Sciatic nerve (tissue), 2 donors: ENCODE measurements at regions not wholly inside any gene's neighbourhood (a gene's known extent, or its start where the extent isn't known, plus 50 kb on each side); places are given as distances from the start of the nearest gene placed in this dataset.
A peak's percentile ranks its signal among the peaks of the same experiment; 100 is the strongest.
"Not testable (repeated sequence)": the region's sequence is repeated elsewhere in the genome, so short reads cannot be mapped to it uniquely, and the experiment has no call there.

Experiments
- ATAC-seq: fragments of 200-7000 bp; cut with Tn5 transposase; one replicate; pipeline ENCODE4 v1.9.1; 2020; ENCODE audit warnings: mild to moderate bottlenecking, moderate library complexity
- DNase-seq: peaks from one replicate; pipeline ENCODE4 v3.0.0-alpha.2; 2020; ENCODE audit warnings: low spot score
- intact Hi-C: fragments of 100-400 bp; cut with DNase I; formaldehyde crosslinking; loops from one replicate; pipeline ENCODE4 v1.14.2; 2022
- donor health status: DM: no; HTN: no; CAD: no.
- donor health status: DM: no; HTN: no; CAD: no.

GRCh38 chr6:126967296-126968005 is 151.0 kb upstream of the RSPO3 start:
- intact Hi-C loops = no loop called here

GRCh38 chr6:126976253-126976797 is 142.1 kb upstream of the RSPO3 start:
- DNase-seq (no peak), ATAC-seq (no peak)
- intact Hi-C loops = no loop called here

More at GRCh38 chr6:126967296-126968005, 151.0 kb upstream of the RSPO3 start:
- DNase-seq (no peak), ATAC-seq (no peak)

DNA sequence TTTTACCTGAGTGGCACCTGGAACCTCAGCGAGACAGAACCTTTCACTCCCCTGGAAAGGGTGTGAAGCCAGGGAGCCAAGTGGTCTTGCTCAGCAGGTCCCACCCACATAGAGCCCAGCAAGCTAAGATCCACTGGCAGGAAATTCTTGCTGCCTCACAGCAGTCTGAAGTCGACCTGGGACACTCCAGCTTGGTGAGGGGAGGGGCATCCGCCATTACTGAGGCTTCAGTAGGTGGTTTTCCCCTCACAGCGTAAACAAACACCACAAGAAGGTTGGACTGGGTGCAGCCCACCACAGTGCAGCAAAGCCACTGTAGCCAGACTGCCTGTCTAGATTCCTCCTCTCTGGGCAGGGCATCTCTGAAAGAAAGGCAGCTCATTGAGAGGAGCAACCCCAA is 134.7 kb upstream of the RSPO3 start:
- DNase-seq (no peak), ATAC-seq (no peak)
- intact Hi-C loops = no loop called here

DNA sequence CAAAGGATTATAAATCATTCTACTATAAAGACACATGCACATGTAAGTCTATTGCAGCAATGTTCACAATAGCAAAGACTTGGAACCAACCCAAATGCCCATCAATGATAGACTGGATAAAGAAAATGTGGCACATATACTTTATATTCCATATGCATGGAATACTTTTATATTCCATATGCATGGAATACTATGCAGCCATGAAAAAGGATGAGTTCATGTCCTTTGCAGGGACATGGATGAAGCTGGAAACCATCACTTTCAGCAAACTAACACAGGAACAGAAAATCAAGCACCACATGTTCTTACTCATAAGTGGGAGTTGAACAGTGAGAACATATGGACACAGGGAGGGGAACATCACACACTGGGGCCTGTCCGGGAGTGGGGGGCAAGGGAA is 130.3 kb upstream of the RSPO3 start:
- intact Hi-C loops, DNase-seq, ATAC-seq: not testable (repeated sequence)

- ATAC-seq = no peak
- DNase-seq = no peak
- intact Hi-C loops = no loop called here
Measured at GRCh38 chr6:127000631-127001030, 117.8 kb upstream of the RSPO3 start.

DNA sequence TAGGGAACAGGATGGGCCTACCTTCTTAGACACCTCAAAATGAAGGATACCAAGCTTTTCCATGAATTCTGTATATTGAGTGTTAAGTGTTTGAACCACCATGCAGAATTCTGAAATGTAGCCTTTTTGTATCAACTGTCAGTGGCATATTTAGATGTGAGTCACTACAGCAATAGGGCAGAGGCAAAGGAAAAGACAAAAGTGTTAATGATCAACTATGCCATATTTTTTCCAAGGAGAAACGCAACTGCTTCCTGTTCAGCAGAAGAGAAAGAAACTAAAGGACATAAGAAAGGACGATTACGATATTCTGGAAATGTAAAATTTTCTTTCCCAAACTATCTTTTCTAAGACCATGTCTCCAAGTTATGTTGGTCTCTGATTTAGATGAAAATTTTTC is 104.6 kb upstream of the RSPO3 start:
- ATAC-seq (no peak), DNase-seq (no peak)
- intact Hi-C loops = loop anchor here (10.0 kb wide), 1 partner anchor 781 kb away; no protein-coding TSS in a partner anchor

GRCh38 chr6:127015858-127016257 is 102.6 kb upstream of the RSPO3 start:
- no peak for ATAC-seq
- DNase-seq = no peak
- intact Hi-C loops = loop anchor here (10.0 kb wide), 1 partner anchor 779 kb away; no protein-coding TSS in a partner anchor

- intact Hi-C loops = loop anchor here (10.0 kb wide), 1 partner anchor 775 kb away; no protein-coding TSS in a partner anchor
- ATAC-seq (no peak), DNase-seq (no peak)
Measured at GRCh38 chr6:127019828-127020227, 98.6 kb upstream of the RSPO3 start.

DNA sequence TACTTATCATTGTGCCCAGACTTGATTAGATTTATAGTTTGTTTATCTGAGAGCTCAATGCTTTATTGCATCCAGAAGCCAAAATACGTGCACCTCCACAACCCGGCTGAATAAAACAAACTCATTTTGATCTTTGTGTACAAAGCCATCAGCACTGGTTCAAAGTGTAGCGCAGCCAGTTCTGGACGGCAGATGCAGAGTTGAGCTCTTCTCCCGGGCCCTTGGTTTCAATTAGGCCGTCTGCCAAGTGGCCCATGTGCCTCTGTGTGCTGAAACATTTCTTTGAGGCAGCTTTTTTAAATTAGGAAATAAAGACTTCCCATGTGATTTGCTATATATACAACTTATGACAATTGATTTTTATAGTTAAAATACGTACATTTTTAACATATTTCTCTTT is 96.2 kb upstream of the RSPO3 start:
- peak; percentile 46 for ATAC-seq
- peak; percentile 59 for DNase-seq
- intact Hi-C loops = no loop called here

GRCh38 chr6:127023001-127023778 is 95.3 kb upstream of the RSPO3 start:
- intact Hi-C loops = no loop called here
- DNase-seq (no peak), ATAC-seq (no peak)

GRCh38 chr6:127026247-127026646 is 92.2 kb upstream of the RSPO3 start:
- no peak for DNase-seq
- intact Hi-C loops = no loop called here
- ATAC-seq = no peak

GRCh38 chr6:127030111-127030510 is 88.4 kb upstream of the RSPO3 start:
- intact Hi-C loops = no loop called here
- ATAC-seq = no peak
- no peak for DNase-seq

DNA sequence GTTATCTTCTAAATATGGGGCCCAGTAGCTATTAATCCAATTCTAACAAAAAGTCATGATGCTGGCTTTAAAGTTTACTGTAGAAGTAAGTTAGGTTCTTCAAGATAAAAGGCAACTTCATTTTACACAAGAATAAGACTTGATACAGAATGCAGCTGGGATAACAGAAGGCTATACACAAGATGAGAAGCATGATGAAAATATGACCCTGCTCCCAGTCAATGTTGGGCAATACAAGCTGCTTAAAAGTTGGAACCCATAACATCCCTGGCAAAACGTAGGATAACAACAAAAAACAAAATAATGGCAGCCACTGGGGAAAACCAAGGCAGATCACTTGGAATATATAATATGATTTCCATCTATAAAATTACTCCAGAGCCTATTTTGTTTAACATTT is 87.6 kb upstream of the RSPO3 start:
- DNase-seq (no peak), ATAC-seq (no peak)
- intact Hi-C loops = no loop called here

- DNase-seq = no peak
- intact Hi-C loops = no loop called here
- ATAC-seq = no peak
Measured at GRCh38 chr6:127031511-127031910, 87.0 kb upstream of the RSPO3 start.

DNA sequence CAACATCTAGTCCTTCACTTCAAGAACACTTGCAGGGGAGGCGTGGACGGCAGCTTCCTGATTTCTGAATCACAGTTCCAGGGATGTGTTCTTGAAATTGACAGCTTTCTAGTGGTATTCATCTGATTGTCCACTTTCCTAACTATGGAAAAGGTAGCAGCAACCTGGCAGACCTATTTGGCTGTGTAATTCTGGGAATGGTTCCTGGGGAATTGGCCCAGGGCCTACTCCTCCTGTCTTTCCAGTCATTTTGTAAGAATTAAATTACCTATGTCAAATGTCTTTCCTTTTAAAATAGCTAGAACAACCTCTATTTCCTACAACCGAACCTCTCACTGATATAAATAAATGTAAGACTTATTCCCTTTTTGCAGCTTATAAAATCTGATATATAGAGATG is 85.5 kb upstream of the RSPO3 start:
- intact Hi-C loops = no loop called here
- no peak for DNase-seq
- ATAC-seq = no peak

GRCh38 chr6:127051571-127052260 is 66.8 kb upstream of the RSPO3 start:
- intact Hi-C loops = no loop called here
- no peak for DNase-seq

GRCh38 chr6:127053032-127053874 is 65.2 kb upstream of the RSPO3 start:
- intact Hi-C loops = no loop called here
- no peak for DNase-seq
- ATAC-seq = no peak

More at GRCh38 chr6:127051571-127052260, 66.8 kb upstream of the RSPO3 start:
- ATAC-seq = no peak

DNA sequence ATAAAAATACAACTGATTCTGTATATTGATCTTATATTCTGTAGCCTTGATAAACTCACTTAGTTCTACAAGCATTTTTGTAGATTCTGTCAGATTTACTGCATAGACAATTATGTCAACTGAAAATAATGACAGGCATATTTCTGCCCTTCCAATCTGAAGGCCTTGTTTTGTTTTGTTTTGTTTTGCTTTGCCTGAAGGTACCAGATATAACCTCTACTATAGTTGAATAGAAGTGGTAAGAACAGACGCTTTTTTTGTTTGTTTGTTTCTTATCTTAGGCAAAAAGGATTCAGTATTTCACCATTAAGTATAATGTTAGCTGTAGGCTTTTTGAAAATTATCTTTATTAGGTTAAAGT is 64.6 kb upstream of the RSPO3 start:
- DNase-seq = no peak
- no peak for ATAC-seq
- intact Hi-C loops = no loop called here

- ATAC-seq = no peak
- DNase-seq = no peak
- intact Hi-C loops = no loop called here
Measured at GRCh38 chr6:127058027-127058426, 60.4 kb upstream of the RSPO3 start.
